PC-9 (cell line): ENCODE measurements at regions not wholly inside any gene's neighbourhood (a gene's known extent, or its start where the extent isn't known, plus 50 kb on each side); places are given as distances from the start of the nearest gene placed in this dataset.

Experiments used
- EZH2 ChIP-seq: fragments of 200-600 bp; sonication (generic); IDR thresholded peaks from 2 replicates; pipeline ENCODE4 v1.8.0; 2017; ENCODE audit warnings: antibody characterized with exemption, low read depth
- TF ChIP-seq, protein P1 (sequence below): fragments of 200-600 bp; sonication (generic); conservative IDR thresholded peaks from 2 replicates; pipeline ENCODE4 v1.6.1; 2017; ENCODE audit warnings: mixed run types, antibody characterized with exemption, mild to moderate bottlenecking, moderate library complexity

DNA sequence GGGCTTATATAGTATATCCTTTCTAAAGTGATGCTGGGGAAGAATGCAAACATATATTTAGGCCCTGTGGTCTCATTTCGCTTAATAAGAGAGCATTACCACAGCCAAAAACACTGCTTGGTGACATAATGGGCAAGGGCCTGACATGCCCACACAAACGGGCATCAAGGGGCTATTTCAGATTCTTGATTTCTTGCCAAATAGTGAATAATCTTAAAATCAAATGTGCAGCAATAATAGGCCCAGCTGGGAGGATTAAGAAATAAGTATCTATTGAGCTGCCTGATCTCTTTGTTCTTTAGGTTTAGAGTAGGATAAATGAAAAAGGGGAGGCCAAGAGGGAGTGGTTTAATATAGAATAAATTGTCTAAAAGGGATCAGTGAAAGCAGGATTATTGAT is 241.0 kb upstream of the GBE1 start:
- TF ChIP-seq, protein P1, sequence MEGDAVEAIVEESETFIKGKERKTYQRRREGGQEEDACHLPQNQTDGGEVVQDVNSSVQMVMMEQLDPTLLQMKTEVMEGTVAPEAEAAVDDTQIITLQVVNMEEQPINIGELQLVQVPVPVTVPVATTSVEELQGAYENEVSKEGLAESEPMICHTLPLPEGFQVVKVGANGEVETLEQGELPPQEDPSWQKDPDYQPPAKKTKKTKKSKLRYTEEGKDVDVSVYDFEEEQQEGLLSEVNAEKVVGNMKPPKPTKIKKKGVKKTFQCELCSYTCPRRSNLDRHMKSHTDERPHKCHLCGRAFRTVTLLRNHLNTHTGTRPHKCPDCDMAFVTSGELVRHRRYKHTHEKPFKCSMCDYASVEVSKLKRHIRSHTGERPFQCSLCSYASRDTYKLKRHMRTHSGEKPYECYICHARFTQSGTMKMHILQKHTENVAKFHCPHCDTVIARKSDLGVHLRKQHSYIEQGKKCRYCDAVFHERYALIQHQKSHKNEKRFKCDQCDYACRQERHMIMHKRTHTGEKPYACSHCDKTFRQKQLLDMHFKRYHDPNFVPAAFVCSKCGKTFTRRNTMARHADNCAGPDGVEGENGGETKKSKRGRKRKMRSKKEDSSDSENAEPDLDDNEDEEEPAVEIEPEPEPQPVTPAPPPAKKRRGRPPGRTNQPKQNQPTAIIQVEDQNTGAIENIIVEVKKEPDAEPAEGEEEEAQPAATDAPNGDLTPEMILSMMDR = no peak
- TF ChIP-seq EZH2 = no peak
